ENCODE measurements at regions not wholly inside any gene's neighbourhood (a gene's known extent, or its start where the extent isn't known, plus 50 kb on each side); places are given as distances from the start of the nearest gene placed in this dataset.

DNA sequence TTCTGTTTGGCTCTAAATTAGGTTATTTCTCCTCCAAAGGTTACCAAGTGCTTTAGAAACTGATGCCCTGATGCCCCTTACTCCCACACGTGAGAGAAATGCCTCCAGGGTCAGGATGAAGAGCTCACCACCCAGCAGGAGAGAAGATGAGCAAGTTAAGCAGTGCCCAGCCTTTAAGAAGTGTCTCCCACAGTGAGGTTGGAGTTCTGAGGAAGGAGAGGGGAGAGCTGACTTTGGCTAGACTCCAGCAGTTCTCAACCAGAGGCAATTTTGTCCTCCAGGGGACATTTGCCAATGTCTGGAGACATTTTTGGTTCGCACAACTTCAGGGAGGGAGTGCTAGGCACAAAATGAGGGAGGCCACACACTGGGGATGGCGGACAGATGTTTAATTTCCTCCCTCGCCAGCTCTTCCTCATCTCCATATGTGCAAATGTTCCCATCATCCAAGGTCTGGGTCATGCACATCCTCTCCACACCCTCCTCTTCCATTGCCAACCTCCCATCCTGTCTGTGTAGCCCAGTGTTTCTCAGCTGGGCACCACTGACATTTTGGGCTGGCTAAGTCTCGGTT is 50.6 kb upstream of the SLC7A14 start:
- TF ChIP-seq SUZ12 (IDR thresholded peaks at IDR 0.05; ENCODE audit: extremely low read depth, insufficient read depth, insufficient read length) (no peak), ZNF274 (IDR thresholded peaks at IDR 0.05; ENCODE audit: low read depth, low read length) (no peak), YY1 (IDR thresholded peaks at IDR 0.05; ENCODE audit: insufficient read depth, insufficient read length) (no peak)
